Nephron progenitor cell (in vitro differentiated cells): ENCODE measurements at regions not wholly inside any gene's neighbourhood (a gene's known extent, or its start where the extent isn't known, plus 50 kb on each side); places are given as distances from the start of the nearest gene placed in this dataset.

ENCODE experiments used
- DNase-seq: peaks from one replicate; pipeline ENCODE4 v3.0.0; 2021
- H3K27ac Mint-ChIP-seq: 2 replicates; pipeline ENCODE4 v1.8.0; 2021; ENCODE audit warnings: mild to moderate bottlenecking, moderate library complexity, mixed read lengths
- H3K27me3 Mint-ChIP-seq: 2 replicates; pipeline ENCODE4 v1.8.0; 2021; ENCODE audit warnings: mild to moderate bottlenecking, low read depth, mixed read lengths; ENCODE audit not compliant: poor library complexity
- H3K36me3 Mint-ChIP-seq: 2 replicates; pipeline ENCODE4 v1.8.0; 2021; ENCODE audit warnings: low read depth, mixed read lengths
- H3K4me1 Mint-ChIP-seq: 2 replicates; pipeline ENCODE4 v1.8.0; 2021; ENCODE audit warnings: mixed read lengths
- H3K4me3 Mint-ChIP-seq: 2 replicates; pipeline ENCODE4 v1.8.0; 2021; ENCODE audit warnings: mild to moderate bottlenecking, moderate library complexity, mixed read lengths
- H3K9me3 Mint-ChIP-seq: 2 replicates; pipeline ENCODE4 v1.8.0; 2021; ENCODE audit warnings: mild to moderate bottlenecking, moderate library complexity, mixed read lengths
- TF ChIP-seq, protein P1 (sequence below): fragments of 200-600 bp; sonication (generic); IDR thresholded peaks from 2 replicates; pipeline ENCODE4 v1.5.0; 2021; ENCODE audit warnings: antibody characterized with exemption

GRCh38 chr13:20291037-20291436 lies 58.9 kb upstream of the GJB6 start:
- Mint-ChIP-seq H3K4me3 (no peak overlapping the region), H3K27ac (no peak overlapping the region), H3K36me3 (no peaks in the 10 kb centered on the region), H3K4me1 (peaks cover 4% of the 10 kb centered on the region), H3K27me3 (peaks cover 10% of the 10 kb centered on the region), H3K9me3 (peaks cover 22% of the 10 kb centered on the region)
- TF ChIP-seq, protein P1, sequence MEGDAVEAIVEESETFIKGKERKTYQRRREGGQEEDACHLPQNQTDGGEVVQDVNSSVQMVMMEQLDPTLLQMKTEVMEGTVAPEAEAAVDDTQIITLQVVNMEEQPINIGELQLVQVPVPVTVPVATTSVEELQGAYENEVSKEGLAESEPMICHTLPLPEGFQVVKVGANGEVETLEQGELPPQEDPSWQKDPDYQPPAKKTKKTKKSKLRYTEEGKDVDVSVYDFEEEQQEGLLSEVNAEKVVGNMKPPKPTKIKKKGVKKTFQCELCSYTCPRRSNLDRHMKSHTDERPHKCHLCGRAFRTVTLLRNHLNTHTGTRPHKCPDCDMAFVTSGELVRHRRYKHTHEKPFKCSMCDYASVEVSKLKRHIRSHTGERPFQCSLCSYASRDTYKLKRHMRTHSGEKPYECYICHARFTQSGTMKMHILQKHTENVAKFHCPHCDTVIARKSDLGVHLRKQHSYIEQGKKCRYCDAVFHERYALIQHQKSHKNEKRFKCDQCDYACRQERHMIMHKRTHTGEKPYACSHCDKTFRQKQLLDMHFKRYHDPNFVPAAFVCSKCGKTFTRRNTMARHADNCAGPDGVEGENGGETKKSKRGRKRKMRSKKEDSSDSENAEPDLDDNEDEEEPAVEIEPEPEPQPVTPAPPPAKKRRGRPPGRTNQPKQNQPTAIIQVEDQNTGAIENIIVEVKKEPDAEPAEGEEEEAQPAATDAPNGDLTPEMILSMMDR = no peak
- DNase-seq = no peak

DNA sequence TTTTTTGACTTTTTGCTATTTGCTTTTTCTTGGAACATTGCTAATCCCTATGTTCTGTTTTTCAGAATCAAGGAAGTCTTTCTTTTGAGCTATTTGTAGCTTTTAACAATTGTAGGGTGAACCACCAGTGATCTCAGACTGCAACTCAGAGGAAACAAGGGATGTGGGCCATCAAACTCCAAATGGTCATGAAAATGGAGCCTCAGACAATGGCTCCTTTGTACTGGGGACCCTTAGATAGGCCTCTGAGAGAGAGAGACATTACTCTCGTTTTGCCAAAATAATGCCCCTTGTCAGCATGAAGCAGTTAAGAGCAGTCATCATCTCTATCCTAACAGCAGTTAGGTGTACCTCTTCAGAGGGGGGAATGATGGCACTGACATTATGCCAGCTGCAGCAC lies 56.4 kb upstream of the GJB6 start:
- Mint-ChIP-seq H3K4me1 (no peaks in the 10 kb centered on the region), H3K27ac (no peak overlapping the region), H3K9me3 (peaks cover 41% of the 10 kb centered on the region), H3K36me3 (no peaks in the 10 kb centered on the region), H3K27me3 (peaks cover 7% of the 10 kb centered on the region), H3K4me3 (no peak overlapping the region)
- TF ChIP-seq, protein P1 = no peak
- DNase-seq = no peak

GRCh38 chr13:20287976-20288375 lies 55.9 kb upstream of the GJB6 start:
- peaks cover 47% of the 10 kb centered on the region for H3K9me3 Mint-ChIP-seq
- TF ChIP-seq, protein P1 = no peak
- H3K36me3 Mint-ChIP-seq = no peaks in the 10 kb centered on the region
- H3K27me3 Mint-ChIP-seq = peaks cover 7% of the 10 kb centered on the region
- H3K4me3 Mint-ChIP-seq = no peak overlapping the region
- no peak for DNase-seq
- no peaks in the 10 kb centered on the region for H3K4me1 Mint-ChIP-seq
- no peak overlapping the region for H3K27ac Mint-ChIP-seq

DNA sequence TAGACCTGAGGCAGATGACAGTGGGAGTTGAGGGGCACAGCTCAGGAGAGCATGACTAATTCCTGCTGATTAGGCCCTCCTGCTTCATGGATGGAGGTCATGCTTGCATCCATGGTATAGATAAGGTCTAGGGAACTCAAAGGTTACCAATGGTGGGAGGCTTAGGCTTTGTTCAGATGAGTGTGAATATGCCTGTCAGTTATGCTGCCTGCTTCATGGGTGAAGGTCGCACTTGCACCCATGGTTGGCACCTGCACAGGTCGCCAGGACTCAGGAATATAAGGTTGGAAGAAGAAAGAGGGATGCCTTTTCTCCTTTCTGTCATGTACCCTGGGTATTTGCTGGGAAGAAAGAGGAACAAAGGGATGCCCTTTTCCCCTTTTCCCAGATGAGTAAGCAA lies 53.4 kb upstream of the GJB6 start:
- TF ChIP-seq, protein P1 = no peak

More for the DNA sequence above, 53.4 kb upstream of the GJB6 start:
- Mint-ChIP-seq H3K9me3 (peaks cover 45% of the 10 kb centered on the region), H3K4me3 (no peak overlapping the region), H3K4me1 (no peaks in the 10 kb centered on the region), H3K36me3 (no peaks in the 10 kb centered on the region), H3K27me3 (peaks cover 7% of the 10 kb centered on the region), H3K27ac (no peak overlapping the region)
- DNase-seq = no peak
